Ishikawa (cell line): ENCODE measurements at regions not wholly inside any gene's neighbourhood (a gene's known extent, or its start where the extent isn't known, plus 50 kb on each side); places are given as distances from the start of the nearest gene placed in this dataset.

Source experiments
- CEBPB ChIP-seq: IDR thresholded peaks from 2 replicates; pipeline ENCODE4 v1.6.1; 2012
- CREB1 ChIP-seq: IDR thresholded peaks from 2 replicates; pipeline ENCODE4 v1.6.1; 2012; ENCODE audit warnings: low read depth
- EGR1 ChIP-seq: IDR thresholded peaks from 2 replicates; pipeline ENCODE4 v1.6.1; 2012
- EP300 ChIP-seq: IDR thresholded peaks from 2 replicates; pipeline ENCODE4 v1.6.1; 2012; ENCODE audit warnings: borderline replicate concordance
- FOXM1 ChIP-seq: IDR thresholded peaks from 2 replicates; pipeline ENCODE4 v1.6.1; 2012; ENCODE audit warnings: low read depth, borderline replicate concordance
- NFIC ChIP-seq: IDR thresholded peaks from 2 replicates; pipeline ENCODE4 v1.6.1; 2012
- RAD21 ChIP-seq: IDR thresholded peaks from 2 replicates; pipeline ENCODE4 v1.6.1; 2012; ENCODE audit warnings: low read depth
- TAF1 ChIP-seq: IDR thresholded peaks from 2 replicates; pipeline ENCODE4 v1.6.1; 2012; ENCODE audit warnings: low read depth, mild to moderate bottlenecking
- TCF12 ChIP-seq: IDR thresholded peaks from 2 replicates; pipeline ENCODE4 v1.6.1; 2012; ENCODE audit warnings: low read depth
- TEAD4 ChIP-seq: IDR thresholded peaks from 2 replicates; pipeline ENCODE4 v1.6.1; 2012
- YY1 ChIP-seq: IDR thresholded peaks from 2 replicates; pipeline ENCODE4 v1.6.1; 2012; ENCODE audit warnings: low read depth
- ZBTB7A ChIP-seq: IDR thresholded peaks from 2 replicates; pipeline ENCODE4 v1.6.1; 2012; ENCODE audit warnings: low read depth
- TF ChIP-seq, protein P1 (sequence below): IDR thresholded peaks from 2 replicates; pipeline ENCODE4 v1.6.1; 2012
- TF ChIP-seq, protein P2 (sequence below): IDR thresholded peaks from 2 replicates; pipeline ENCODE4 v1.6.1; 2012
- TF ChIP-seq, protein P3 (sequence below): IDR thresholded peaks from 2 replicates; pipeline ENCODE4 v1.6.1; 2012; ENCODE audit warnings: low read depth, mild to moderate bottlenecking

DNA sequence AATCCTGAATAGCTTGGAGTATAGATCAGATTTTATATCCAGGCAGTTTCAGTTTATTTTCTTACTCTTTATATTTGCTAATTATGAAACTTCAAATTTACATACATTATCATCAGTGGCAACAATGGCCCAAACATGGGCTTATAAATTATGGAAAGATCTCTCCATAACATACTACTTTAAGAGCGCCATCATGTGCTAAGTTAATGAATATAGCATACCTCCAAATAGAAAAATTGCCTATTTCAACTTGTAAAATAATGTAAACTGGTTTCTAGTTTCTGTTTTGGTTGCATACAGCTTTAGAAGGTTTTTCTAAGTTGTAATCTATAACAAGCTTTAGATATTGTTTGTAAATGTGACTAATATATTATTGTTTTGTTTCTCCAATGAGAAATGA is 531.3 kb upstream of the UBE2E2 start:
- no peak for TF ChIP-seq TEAD4
- TF ChIP-seq NFIC: no peak
- TF ChIP-seq RAD21: no peak
- no peak for TF ChIP-seq CEBPB
- TF ChIP-seq, protein P1, sequence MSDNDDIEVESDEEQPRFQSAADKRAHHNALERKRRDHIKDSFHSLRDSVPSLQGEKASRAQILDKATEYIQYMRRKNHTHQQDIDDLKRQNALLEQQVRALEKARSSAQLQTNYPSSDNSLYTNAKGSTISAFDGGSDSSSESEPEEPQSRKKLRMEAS: no peak
- TF ChIP-seq TAF1: no peak
- no peak for TF ChIP-seq EGR1
- TF ChIP-seq, protein P2, sequence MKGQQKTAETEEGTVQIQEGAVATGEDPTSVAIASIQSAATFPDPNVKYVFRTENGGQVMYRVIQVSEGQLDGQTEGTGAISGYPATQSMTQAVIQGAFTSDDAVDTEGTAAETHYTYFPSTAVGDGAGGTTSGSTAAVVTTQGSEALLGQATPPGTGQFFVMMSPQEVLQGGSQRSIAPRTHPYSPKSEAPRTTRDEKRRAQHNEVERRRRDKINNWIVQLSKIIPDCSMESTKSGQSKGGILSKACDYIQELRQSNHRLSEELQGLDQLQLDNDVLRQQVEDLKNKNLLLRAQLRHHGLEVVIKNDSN: no peak
- TF ChIP-seq YY1: no peak
- TF ChIP-seq, protein P3, sequence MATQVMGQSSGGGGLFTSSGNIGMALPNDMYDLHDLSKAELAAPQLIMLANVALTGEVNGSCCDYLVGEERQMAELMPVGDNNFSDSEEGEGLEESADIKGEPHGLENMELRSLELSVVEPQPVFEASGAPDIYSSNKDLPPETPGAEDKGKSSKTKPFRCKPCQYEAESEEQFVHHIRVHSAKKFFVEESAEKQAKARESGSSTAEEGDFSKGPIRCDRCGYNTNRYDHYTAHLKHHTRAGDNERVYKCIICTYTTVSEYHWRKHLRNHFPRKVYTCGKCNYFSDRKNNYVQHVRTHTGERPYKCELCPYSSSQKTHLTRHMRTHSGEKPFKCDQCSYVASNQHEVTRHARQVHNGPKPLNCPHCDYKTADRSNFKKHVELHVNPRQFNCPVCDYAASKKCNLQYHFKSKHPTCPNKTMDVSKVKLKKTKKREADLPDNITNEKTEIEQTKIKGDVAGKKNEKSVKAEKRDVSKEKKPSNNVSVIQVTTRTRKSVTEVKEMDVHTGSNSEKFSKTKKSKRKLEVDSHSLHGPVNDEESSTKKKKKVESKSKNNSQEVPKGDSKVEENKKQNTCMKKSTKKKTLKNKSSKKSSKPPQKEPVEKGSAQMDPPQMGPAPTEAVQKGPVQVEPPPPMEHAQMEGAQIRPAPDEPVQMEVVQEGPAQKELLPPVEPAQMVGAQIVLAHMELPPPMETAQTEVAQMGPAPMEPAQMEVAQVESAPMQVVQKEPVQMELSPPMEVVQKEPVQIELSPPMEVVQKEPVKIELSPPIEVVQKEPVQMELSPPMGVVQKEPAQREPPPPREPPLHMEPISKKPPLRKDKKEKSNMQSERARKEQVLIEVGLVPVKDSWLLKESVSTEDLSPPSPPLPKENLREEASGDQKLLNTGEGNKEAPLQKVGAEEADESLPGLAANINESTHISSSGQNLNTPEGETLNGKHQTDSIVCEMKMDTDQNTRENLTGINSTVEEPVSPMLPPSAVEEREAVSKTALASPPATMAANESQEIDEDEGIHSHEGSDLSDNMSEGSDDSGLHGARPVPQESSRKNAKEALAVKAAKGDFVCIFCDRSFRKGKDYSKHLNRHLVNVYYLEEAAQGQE: no peak
- no peak for TF ChIP-seq TCF12
- TF ChIP-seq FOXM1: no peak
- no peak for TF ChIP-seq EP300
- TF ChIP-seq CREB1: no peak
- TF ChIP-seq ZBTB7A: no peak

DNA sequence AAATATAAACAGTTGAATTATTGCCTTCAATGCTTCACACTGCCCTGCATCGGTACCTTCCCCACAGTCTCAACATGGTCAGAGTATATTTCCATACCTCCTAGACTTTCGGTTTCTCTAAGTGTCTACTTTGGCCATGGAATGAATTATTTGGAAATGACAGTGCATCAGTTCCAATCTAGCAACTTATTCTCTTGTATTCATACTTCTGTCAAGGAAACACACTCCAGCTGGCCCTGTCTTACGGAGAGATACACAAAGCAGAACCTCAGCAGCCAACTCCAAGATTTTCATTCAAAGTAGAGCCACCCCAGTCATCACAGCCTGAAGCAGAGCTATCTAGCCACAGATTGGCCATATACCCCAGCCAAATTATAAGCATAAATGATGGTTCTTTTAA is 518.4 kb upstream of the UBE2E2 start:
- no peak for TF ChIP-seq YY1
- TF ChIP-seq CREB1: no peak
- TF ChIP-seq ZBTB7A: no peak
- TF ChIP-seq FOXM1: no peak
- TF ChIP-seq TEAD4: no peak
- no peak for TF ChIP-seq EGR1
- TF ChIP-seq, protein P3: no peak
- no peak for TF ChIP-seq NFIC
- TF ChIP-seq TAF1: no peak
- no peak for TF ChIP-seq CEBPB
- TF ChIP-seq, protein P1: no peak
- no peak for TF ChIP-seq EP300
- TF ChIP-seq, protein P2: no peak

GRCh38 chr3:22685597-22685996 is 517.5 kb upstream of the UBE2E2 start:
- TF ChIP-seq NFIC: no peak
- peak; percentile 29 for TF ChIP-seq RAD21

- TF ChIP-seq ZBTB7A (no peak), RAD21 (no peak), EGR1 (no peak), NFIC (no peak), CREB1 (no peak), EP300 (no peak), TAF1 (no peak), CEBPB (no peak), FOXM1 (no peak), TCF12 (no peak), TEAD4 (no peak), YY1 (no peak)
- TF ChIP-seq, protein P1: no peak
- TF ChIP-seq, protein P3: no peak
- TF ChIP-seq, protein P2: no peak
Measured at GRCh38 chr3:22691407-22691806, 511.7 kb upstream of the UBE2E2 start.
